ENCODE measurements at regions not wholly inside any gene's neighbourhood (a gene's known extent, or its start where the extent isn't known, plus 50 kb on each side); places are given as distances from the start of the nearest gene placed in this dataset.
"Not testable (repeated sequence)": the region's sequence is repeated elsewhere in the genome, so short reads cannot be mapped to it uniquely, and the experiment has no call there.

DNA sequence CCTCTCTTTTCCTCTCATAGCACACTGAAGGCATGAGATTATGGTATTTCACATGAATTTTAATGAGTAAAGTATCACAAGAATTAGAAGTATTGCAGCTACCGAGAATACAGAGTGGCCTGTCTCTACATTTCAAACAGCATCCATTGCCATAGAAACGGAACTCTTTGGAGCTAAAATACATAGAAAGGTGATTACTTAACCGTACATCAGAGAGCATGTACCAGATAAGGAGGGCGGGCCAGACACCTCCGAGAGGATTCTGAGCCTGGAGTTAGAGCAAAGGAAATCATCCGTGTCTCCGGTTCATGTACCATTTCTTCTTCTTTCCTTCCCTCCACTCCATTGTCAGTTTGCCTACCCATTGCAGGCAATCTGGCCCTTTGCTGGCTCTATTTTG, 196.7 kb downstream of the KLF6 start:
- no peak for DNase-seq (ENCODE audit: low read depth, low spot score)
- H3K27ac ChIP-seq: no peak overlapping the region

- no peak overlapping the region for H3K27ac ChIP-seq
- no peak for DNase-seq (ENCODE audit: low read depth, low spot score)
Measured at GRCh38 chr10:3584926-3585784, 199.9 kb downstream of the KLF6 start.

DNA sequence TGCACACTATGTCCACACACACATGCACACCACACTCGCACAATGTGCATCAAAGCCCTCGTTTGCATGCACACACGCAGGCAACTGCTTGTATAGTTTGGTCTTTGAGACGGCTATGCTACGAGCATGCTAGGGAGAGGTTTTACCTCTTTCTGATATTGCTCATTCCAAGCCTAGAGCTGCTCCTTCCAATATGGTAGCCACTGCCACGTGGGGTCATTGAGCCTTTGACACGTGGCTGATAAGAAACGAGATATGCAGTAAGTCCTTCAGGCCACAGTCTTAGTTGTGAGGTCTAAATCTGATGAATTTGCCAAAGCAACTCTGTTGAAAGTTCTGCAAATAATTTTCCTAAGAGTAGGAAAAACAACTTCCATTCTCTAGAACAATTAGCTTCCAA, 204.4 kb downstream of the KLF6 start:
- no peak for DNase-seq (ENCODE audit: low read depth, low spot score)

GRCh38 chr10:3579845-3580244, 205.2 kb downstream of the KLF6 start:
- no peak overlapping the region for H3K27ac ChIP-seq
- DNase-seq (ENCODE audit: low read depth, low spot score): no peak

More for the DNA sequence above, 204.4 kb downstream of the KLF6 start:
- no peak overlapping the region for H3K27ac ChIP-seq

DNA sequence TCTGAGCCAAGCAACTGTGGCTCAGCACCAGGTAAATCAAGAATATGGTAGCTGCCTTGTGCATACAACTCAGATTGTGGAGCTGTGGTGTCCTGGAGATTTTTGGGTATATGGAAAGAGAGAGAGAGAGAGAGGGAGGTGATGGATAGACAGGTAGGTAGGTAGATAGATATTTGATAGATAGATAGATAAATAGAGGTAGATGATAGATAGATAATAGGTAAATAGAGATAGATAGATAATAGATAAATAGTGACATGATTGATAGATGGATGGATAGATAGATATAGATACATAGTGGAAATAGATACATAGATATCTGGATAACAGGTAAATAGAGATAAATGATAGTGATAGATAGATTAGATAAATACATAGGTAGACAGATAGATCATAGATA, 206.3 kb downstream of the KLF6 start:
- H3K27ac ChIP-seq: no peak overlapping the region
- DNase-seq (ENCODE audit: low read depth, low spot score): no peak

DNA sequence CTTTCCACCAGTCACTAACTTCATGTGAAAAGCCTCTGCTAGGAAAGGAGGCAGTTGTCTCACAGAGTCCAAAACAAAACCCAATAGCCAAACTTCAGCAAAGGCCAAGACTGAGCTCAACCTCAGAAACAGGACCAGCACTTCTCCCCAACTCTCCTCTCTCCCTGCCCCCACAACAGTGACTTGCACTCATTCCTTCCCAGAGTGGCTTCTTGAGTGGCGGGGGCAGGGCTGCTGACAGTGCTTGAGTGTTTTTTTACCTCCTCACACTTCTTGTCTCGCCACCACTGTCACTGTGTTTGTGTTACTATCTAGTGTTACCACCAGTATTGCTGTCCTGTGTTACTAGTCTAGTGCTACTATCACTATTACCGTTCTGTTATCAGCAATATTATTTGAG, 206.8 kb downstream of the KLF6 start:
- DNase-seq (ENCODE audit: low read depth, low spot score): no peak

DNA sequence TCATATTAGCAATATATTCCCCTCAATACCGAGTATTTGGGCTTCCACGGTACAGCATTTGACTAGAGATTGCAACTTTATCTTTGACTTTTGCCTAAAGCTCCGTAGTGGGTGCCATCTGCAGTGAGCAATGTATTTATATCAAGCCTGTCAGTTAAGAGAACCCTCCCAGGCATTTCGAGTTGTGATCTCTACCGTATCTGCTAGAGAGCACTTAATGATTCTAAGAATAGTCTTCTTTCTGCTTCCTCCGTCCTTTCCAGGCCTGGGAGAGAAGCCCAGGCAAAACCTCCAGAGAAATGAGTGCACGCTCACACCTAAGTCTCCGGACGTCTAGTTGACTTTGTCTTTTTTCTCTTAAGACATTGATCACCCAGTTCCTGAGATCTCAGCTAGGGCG, 210.6 kb downstream of the KLF6 start:
- no peak for DNase-seq (ENCODE audit: low read depth, low spot score)
- no peak overlapping the region for H3K27ac ChIP-seq

More for the DNA sequence above, 206.8 kb downstream of the KLF6 start:
- H3K27ac ChIP-seq: no peak overlapping the region

GRCh38 chr10:3573498-3573897, 211.5 kb downstream of the KLF6 start:
- no peak for DNase-seq (ENCODE audit: low read depth, low spot score)
- no peak overlapping the region for H3K27ac ChIP-seq

DNA sequence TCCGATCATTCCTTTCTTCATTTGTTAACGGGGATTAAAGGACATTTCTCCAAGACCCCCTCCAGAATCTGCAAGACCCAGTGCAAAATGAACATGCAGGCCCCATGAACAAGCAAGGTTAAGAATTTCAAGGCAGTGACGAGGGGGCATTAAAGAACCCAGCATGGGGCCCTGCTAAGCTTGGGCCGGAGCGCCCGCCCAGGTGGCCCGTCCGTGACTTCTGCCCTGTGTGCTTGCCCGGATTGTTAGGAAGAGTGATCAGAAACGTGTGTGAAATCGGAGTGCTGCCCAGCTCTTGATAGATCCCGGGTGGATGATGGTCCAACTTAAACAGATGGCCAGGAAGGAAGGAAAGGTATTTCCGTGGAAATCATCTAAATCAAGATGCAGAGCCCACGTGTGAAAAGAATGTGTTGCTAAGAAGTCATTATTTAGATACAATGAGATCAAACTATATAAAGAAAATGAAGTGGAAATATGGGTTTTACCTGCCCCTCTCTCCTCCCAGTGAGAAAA, 213.6 kb downstream of the KLF6 start:
- H3K27ac ChIP-seq: no peak overlapping the region

DNA sequence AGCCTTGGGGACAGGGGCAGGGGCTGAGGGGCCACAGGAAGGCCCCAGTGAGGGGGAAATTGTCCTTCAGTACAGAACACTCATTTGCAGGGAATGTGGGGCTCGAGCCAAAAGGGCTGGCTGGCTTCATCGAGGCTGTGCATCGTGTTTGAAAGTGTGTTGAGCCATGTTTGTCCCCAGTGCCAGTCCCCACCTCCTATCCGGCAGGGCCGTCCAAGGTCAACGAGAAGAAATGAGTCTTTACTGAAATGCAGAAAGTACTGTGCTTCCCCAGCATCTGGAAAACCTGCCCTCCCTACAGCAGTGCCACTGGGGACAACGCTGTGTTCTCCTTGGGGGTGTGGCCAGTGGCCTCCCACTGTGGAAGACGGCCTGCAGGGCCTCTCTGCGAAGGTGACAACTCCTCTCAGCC, 214.1 kb downstream of the KLF6 start:
- H3K27ac ChIP-seq: no peak overlapping the region
- no peak for DNase-seq (ENCODE audit: low read depth, low spot score)

More for the DNA sequence above, 213.6 kb downstream of the KLF6 start:
- DNase-seq (ENCODE audit: low read depth, low spot score): no peak

- H3K27ac ChIP-seq: no peak overlapping the region
Measured at GRCh38 chr10:3570131-3570729, 214.8 kb downstream of the KLF6 start.

GRCh38 chr10:3568983-3569382, 216.0 kb downstream of the KLF6 start:
- no peak for DNase-seq (ENCODE audit: low read depth, low spot score)
- no peak overlapping the region for H3K27ac ChIP-seq

More at GRCh38 chr10:3570131-3570729, 214.8 kb downstream of the KLF6 start:
- DNase-seq (ENCODE audit: low read depth, low spot score): no peak

- DNase-seq (ENCODE audit: low read depth, low spot score): no peak
- H3K27ac ChIP-seq: no peak overlapping the region
Measured at GRCh38 chr10:3568392-3568791, 216.6 kb downstream of the KLF6 start.

- DNase-seq (ENCODE audit: low read depth, low spot score): no peak
Measured at GRCh38 chr10:3567291-3567963, 217.6 kb downstream of the KLF6 start.

GRCh38 chr10:3566627-3567026, 218.4 kb downstream of the KLF6 start:
- no peak for DNase-seq (ENCODE audit: low read depth, low spot score)
- H3K27ac ChIP-seq: no peak overlapping the region

More at GRCh38 chr10:3567291-3567963, 217.6 kb downstream of the KLF6 start:
- no peak overlapping the region for H3K27ac ChIP-seq

GRCh38 chr10:3564346-3565002, 220.5 kb downstream of the KLF6 start:
- no peak for DNase-seq (ENCODE audit: low read depth, low spot score)
- no peak overlapping the region for H3K27ac ChIP-seq

DNA sequence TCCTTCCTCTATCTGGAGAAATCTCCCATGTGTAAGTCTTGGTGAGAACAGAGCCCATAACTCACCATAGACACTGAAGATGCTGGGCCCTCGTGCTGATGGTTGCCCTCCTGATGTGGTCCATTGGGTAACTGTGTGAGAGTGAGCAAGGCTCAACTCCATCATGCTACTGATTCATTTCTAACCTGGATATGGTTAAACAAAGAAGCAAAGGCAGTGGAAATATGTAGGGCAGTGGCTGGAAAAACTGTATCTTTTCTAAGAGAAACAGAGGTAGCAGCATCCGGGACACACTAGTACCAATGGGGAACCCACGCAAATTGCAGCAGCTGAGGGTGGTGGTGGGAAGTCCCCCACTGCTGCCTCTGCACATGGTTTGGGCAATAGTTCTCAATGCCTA, 221.7 kb downstream of the KLF6 start:
- no peak for DNase-seq (ENCODE audit: low read depth, low spot score)
- H3K27ac ChIP-seq: no peak overlapping the region

DNA sequence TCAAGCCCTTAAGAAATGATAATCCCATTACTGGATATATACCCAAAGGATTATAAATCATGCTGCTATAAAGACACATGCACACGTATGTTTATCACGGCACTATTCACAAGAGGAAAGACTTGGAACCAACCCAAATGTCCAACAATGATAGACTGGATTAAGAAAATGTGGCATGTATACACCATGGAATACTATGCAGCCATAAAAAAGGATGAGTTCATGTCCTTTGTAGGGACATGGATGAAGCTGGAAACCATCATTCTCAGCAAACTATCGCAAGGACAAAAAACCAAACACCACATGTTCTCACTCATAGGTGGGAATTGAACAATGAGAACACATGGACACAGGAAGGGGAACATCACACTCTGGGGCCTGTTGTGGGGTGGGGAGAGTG, 224.4 kb downstream of the KLF6 start:
- not testable (repeated sequence) for DNase-seq (ENCODE audit: low read depth, low spot score); H3K27ac ChIP-seq

- DNase-seq (ENCODE audit: low read depth, low spot score): no peak
- H3K27ac ChIP-seq: no peak overlapping the region
Measured at GRCh38 chr10:3559527-3559926, 225.5 kb downstream of the KLF6 start.

DNA sequence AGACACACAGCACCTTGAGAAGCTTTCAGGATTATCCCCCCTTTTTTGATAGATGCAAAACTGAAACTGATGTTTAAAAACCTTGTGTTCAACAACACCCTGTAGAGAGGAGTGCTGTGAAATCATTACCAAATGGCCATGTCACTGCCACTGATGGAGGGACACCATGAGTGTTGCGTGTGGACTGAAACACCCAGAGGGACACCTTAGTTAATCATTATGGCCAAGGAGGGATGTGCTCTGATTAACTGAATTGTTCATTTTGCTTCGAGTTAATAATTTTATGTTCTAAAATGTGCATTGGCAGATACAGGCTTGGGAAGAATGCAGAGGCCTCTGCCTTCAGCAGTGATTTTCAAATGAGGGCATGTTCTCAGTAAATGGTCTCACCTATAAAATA, 226.0 kb downstream of the KLF6 start:
- DNase-seq (ENCODE audit: low read depth, low spot score): no peak
- H3K27ac ChIP-seq: no peak overlapping the region

Measured in epithelial cell of prostate (primary cell).